HEK293T (cell line): ENCODE measurements at regions not wholly inside any gene's neighbourhood (a gene's known extent, or its start where the extent isn't known, plus 50 kb on each side); places are given as distances from the start of the nearest gene placed in this dataset.

Experiments
- BHLHE40 ChIP-seq: fragments of 450-650 bp; IDR thresholded peaks from 2 replicates; pipeline ENCODE4 v1.6.1; 2016; ENCODE audit warnings: mild to moderate bottlenecking, moderate library complexity, borderline replicate concordance
- CTBP1 ChIP-seq: fragments of 450-650 bp; IDR thresholded peaks from 2 replicates; pipeline ENCODE4 v1.6.1; 2016; ENCODE audit warnings: borderline replicate concordance
- ELF4 ChIP-seq: fragments of 450-650 bp; IDR thresholded peaks from 2 replicates; pipeline ENCODE4 v1.6.1; 2017; ENCODE audit warnings: antibody characterized with exemption
- FOXA1 ChIP-seq: fragments of 450-650 bp; IDR thresholded peaks from 2 replicates; pipeline ENCODE4 v1.6.1; 2016; ENCODE audit warnings: mild to moderate bottlenecking
- FOXK2 ChIP-seq: fragments of 450-650 bp; IDR thresholded peaks from 2 replicates; pipeline ENCODE4 v1.6.1; 2016; ENCODE audit warnings: mild to moderate bottlenecking
- FOXM1 ChIP-seq: fragments of 450-650 bp; IDR thresholded peaks from 2 replicates; pipeline ENCODE4 v1.6.1; 2017; ENCODE audit warnings: mild to moderate bottlenecking, borderline replicate concordance
- HDGF ChIP-seq: fragments of 450-650 bp; IDR thresholded peaks from 2 replicates; pipeline ENCODE4 v1.6.1; 2017; ENCODE audit warnings: antibody characterized with exemption, borderline replicate concordance
- LEF1 ChIP-seq: fragments of 450-650 bp; IDR thresholded peaks from 2 replicates; pipeline ENCODE4 v1.6.1; 2017; ENCODE audit warnings: mild to moderate bottlenecking, borderline replicate concordance
- NFRKB ChIP-seq: fragments of 450-650 bp; IDR thresholded peaks from 2 replicates; pipeline ENCODE4 v1.6.1; 2016; ENCODE audit warnings: mild to moderate bottlenecking, moderate library complexity
- SP1 ChIP-seq: fragments of 450-650 bp; IDR thresholded peaks from 2 replicates; pipeline ENCODE4 v1.6.1; 2017
- SUZ12 ChIP-seq: fragments of 450-650 bp; IDR thresholded peaks from 2 replicates; pipeline ENCODE4 v1.6.1; 2016; ENCODE audit warnings: mild to moderate bottlenecking
- TARDBP ChIP-seq: fragments of 450-650 bp; IDR thresholded peaks from 2 replicates; pipeline ENCODE4 v1.6.1; 2016
- ZNF384 ChIP-seq: fragments of 450-650 bp; IDR thresholded peaks from 2 replicates; pipeline ENCODE4 v1.6.1; 2016

DNA sequence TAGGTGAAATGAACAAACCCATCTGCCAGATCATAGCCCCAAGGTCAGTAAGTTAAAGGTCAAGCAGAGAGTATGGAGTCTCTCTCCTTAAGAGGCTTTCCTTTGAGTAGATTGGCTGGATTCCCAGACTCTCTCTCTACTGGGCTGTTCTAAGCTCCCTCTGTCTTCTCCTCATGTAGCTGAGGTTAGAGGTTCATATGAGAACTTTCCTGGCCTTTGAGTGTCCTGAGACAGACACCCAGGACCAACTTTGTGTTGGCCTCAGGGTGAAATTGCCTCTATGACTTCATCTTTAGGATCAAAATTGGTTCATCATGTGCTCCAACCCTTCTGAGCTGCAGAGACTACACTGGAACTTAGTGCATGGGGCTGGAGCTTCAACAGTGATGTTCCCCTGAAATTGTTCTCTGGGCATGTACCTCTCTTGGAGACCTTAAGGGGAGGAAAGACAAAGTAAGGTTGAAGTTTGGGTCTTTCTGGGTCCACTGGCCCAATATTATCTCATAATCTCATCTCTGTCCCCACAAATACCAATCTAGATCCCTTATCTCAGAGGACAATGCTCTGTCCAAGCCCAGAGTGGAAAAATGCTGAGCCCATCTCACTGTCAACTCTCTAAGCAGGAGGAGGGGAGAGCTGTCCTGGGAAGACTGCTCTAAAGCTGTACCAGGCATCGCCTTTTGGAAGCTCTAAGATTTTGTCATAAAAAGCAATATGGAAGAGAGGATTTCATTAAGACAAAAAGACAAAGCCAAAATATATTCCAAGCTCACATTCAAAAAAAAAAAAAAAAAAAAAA lies 177.3 kb upstream of the ARL4C start:
- TF ChIP-seq LEF1 (no peak), SP1 (no peak), HDGF (no peak), FOXM1 (no peak), ELF4 (no peak), FOXA1 (no peak), FOXK2 (no peak), BHLHE40 (no peak), NFRKB (no peak), SUZ12 (no peak), TARDBP (no peak), ZNF384 (no peak), CTBP1 (no peak)
